CD4-positive, alpha-beta memory T cell (primary cell): ENCODE measurements at regions not wholly inside any gene's neighbourhood (a gene's known extent, or its start where the extent isn't known, plus 50 kb on each side); places are given as distances from the start of the nearest gene placed in this dataset.
A peak's percentile ranks its signal among the peaks of the same experiment; 100 is the strongest.

ENCODE experiments used
- CTCF ChIA-PET: fragments of 350-600 bp; sonication (Branson Sonifier 250); formaldehyde crosslinking; loops from one replicate; lab custom pipeline; 2021; ENCODE audit warnings: inconsistent platforms; ENCODE audit not compliant: partially characterized antibody; lab: Charles Lee
- POLR2A ChIA-PET: fragments of 350-600 bp; sonication (Branson Sonifier 250); formaldehyde crosslinking; loops from one replicate; lab custom pipeline; 2021; ENCODE audit not compliant: partially characterized antibody; lab: Charles Lee
- DNase-seq, 5 donors: peaks; one replicate each; pipeline versions ENCODE4 v3.0.0 to v3.0.0-alpha.2; 2020 to 2022; ENCODE audit warnings: mixed read lengths in 1 of 5
- H3K27ac ChIP-seq: one replicate; pipeline ENCODE4 v1.7.0; 2013; ENCODE audit warnings: low read depth, low read length
- H3K27me3 ChIP-seq: 2 replicates; pipeline ENCODE4 v1.7.0; 2013; ENCODE audit warnings: mild to moderate bottlenecking, low read length, moderate library complexity; ENCODE audit not compliant: insufficient read depth
- H3K36me3 ChIP-seq: 2 replicates; pipeline ENCODE4 v1.7.0; 2013; ENCODE audit warnings: mild to moderate bottlenecking, low read length, moderate library complexity; ENCODE audit not compliant: insufficient read depth
- H3K4me1 ChIP-seq: 2 replicates; pipeline ENCODE4 v1.7.0; 2013; ENCODE audit warnings: mild to moderate bottlenecking, low read length, moderate library complexity; ENCODE audit not compliant: insufficient read depth
- H3K4me3 ChIP-seq, 2 donors: one replicate each; pipeline ENCODE4 v1.7.0; 2013; ENCODE audit warnings: low read length in 2 of 2, mild to moderate bottlenecking in 1 of 2
- H3K9me3 ChIP-seq, 2 donors: one replicate each; pipeline ENCODE4 v1.7.0; 2013; ENCODE audit warnings: low read length in 2 of 2, control low read depth in 1 of 2; ENCODE audit not compliant: control insufficient read depth in 1 of 2
- H3K27ac Mint-ChIP-seq, 7 donors: one replicate each; pipeline ENCODE4 v1.8.0; 2020 to 2021; ENCODE audit warnings: mixed read lengths in 7 of 7, mild to moderate bottlenecking in 6 of 7, inconsistent platforms in 3 of 7, moderate library complexity in 3 of 7
- H3K27me3 Mint-ChIP-seq, 2 donors: one replicate each; pipeline ENCODE4 v1.8.0; 2020 to 2021; ENCODE audit warnings: mixed read lengths in 2 of 2
- H3K36me3 Mint-ChIP-seq, 2 donors: one replicate each; pipeline ENCODE4 v1.8.0; 2020 to 2021; ENCODE audit warnings: mixed read lengths in 2 of 2, inconsistent platforms in 1 of 2, mild to moderate bottlenecking in 1 of 2
- H3K4me1 Mint-ChIP-seq, 4 donors: one replicate each; pipeline ENCODE4 v1.8.0; 2020 to 2021; ENCODE audit warnings: mixed read lengths in 4 of 4, mild to moderate bottlenecking in 1 of 4
- H3K4me3 Mint-ChIP-seq, 8 donors: one replicate each; pipeline ENCODE4 v1.8.0; 2020 to 2021; ENCODE audit warnings: mixed read lengths in 8 of 8, mild to moderate bottlenecking in 7 of 8, moderate library complexity in 6 of 8, inconsistent platforms in 3 of 8
- H3K9me3 Mint-ChIP-seq, 8 donors: one replicate each; pipeline ENCODE4 v1.8.0; 2020 to 2021; ENCODE audit warnings: mixed read lengths in 8 of 8, mild to moderate bottlenecking in 5 of 8, inconsistent platforms in 3 of 8, moderate library complexity in 1 of 8
- intact Hi-C: fragments of 100-400 bp; cut with micrococcal nuclease; formaldehyde crosslinking; loops from one replicate; pipeline ENCODE4 v1.15.1; 2023

DNA sequence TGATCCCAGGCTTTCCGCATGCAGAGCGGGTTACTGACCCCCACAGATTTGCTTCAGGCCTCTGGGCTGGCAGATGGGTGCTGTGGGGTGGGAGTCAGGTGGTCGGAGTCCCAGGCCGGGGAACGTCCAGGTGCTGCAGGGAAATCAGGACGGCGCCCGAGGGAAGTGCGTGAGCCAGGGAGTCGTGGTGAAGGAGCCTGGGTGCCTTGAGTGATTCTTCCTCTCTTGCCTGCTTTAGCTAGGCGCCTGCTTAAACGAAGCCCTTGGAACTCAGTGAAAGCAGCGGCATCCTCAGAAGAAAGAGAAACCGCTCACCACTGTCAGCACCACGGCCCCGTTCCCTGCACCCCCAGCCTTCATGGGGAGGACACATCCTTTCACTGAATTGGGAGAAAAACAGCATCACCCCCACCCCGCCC is 455.6 kb downstream of the BRD1 start:
- intact Hi-C loops = no loop called here
- Mint-ChIP-seq H3K27me3 (peaks cover 4 to 10% of the 10 kb centered on the region in 2 donors), H3K27ac (no peak overlapping the region), H3K4me3 (no peak overlapping the region), H3K36me3 (no peaks in the 10 kb centered on the region), H3K9me3 (peaks cover 0 to 2% (median 0%) of the 10 kb centered on the region in 8 donors), H3K4me1 (no peaks in the 10 kb centered on the region)
- POLR2A ChIA-PET = no interaction called here
- no peak for DNase-seq
- H3K4me1 ChIP-seq = no peaks in the 10 kb centered on the region
- no peaks in the 10 kb centered on the region for H3K9me3 ChIP-seq
- H3K36me3 ChIP-seq = no peaks in the 10 kb centered on the region
- no peaks in the 10 kb centered on the region for H3K27me3 ChIP-seq
- no peak overlapping the region for H3K27ac ChIP-seq
- no peak overlapping the region for H3K4me3 ChIP-seq
- CTCF ChIA-PET = no interaction called here

DNA sequence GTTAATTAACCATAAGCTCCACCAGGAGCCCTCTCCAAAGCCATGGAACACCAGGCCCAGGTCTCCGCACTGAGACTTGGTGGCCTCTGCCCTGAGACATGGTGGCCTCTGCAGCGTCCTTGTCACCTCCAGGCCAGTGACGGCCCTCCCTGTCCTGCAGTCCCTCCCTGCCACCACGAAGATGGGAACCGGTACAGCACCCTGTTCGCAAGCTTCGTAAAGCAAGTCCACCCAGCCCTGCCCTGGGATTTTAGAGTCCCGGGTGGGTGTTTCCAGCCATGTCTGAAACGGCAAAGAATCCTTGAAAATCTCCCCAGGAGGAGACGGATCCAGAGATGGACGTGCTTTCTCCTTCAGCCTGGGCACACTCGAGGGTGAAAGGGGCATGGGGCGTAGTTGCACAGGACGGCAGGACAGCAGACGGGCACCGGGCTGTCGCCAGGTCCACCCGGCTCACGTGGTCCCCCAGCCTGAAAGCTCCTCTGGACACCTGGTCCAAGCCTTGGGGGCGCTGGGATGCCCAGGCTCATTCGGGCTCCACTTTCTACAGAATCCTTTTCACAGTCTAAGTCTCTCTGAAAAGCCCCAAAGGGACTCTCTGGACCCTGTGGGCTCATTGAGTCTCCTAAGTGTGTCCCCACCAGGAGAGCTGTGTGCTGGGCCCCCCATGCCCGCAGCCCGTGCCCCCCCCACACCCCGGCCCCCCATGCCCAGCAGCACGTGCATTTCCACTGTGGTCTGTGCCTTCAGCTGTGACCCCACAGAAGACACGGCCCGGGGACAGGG is 456.2 kb downstream of the BRD1 start:
- intact Hi-C loops = no loop called here
- Histone ChIP-seq H3K9me3 (no peaks in the 10 kb centered on the region), H3K27me3 (no peaks in the 10 kb centered on the region), H3K27ac (no peak overlapping the region), H3K4me1 (no peaks in the 10 kb centered on the region), H3K36me3 (no peaks in the 10 kb centered on the region), H3K4me3 (no peak overlapping the region)
- DNase-seq = no peak
- ChIA-PET POLR2A (no interaction called here), CTCF (no interaction called here)
- Mint-ChIP-seq H3K36me3 (no peaks in the 10 kb centered on the region), H3K9me3 (peaks cover 0 to 2% (median 0%) of the 10 kb centered on the region in 8 donors), H3K27ac (no peak overlapping the region), H3K27me3 (peaks cover 4 to 8% of the 10 kb centered on the region in 2 donors), H3K4me3 (no peak overlapping the region), H3K4me1 (no peaks in the 10 kb centered on the region)

DNA sequence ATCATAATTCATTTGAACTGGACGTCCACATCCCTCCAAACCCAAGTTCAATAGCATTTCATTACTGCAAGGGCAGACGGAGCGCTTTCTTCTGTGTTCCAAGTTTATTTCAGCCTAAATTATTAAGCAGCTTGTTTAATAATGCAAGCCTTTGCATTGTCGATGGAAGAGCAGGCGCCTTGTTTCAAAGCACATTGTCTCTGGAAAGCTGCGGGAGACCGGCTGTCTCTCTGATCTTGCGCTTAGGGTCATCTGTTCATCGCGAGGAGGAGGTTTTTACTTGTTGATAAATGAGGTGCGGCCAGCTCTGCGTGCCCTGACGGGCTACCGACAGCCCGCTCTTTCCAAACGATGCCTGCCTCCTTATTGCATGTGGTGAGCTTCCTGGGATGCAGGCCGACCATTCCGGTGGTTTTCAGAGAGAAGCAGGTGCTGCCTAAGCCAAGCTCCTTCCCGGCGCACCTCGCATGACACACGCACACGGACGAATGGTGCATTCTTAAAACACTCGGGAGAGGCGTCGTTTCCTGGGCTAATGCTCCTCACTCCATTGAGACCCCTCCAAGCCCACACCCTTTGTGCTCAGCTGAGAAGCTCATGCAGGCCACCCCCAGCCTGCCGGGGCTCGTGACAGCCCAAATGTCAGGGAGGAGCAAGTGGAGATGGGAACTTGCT is 456.9 kb downstream of the BRD1 start:
- H3K9me3 ChIP-seq = no peaks in the 10 kb centered on the region
- no peak overlapping the region for H3K4me3 Mint-ChIP-seq
- H3K27me3 ChIP-seq = no peaks in the 10 kb centered on the region
- intact Hi-C loops = no loop called here
- DNase-seq = no peak
- H3K27me3 Mint-ChIP-seq = peaks cover 4 to 6% of the 10 kb centered on the region in 2 donors
- no peaks in the 10 kb centered on the region for H3K36me3 ChIP-seq
- H3K36me3 Mint-ChIP-seq = no peaks in the 10 kb centered on the region
- H3K27ac Mint-ChIP-seq = no peak overlapping the region
- ChIA-PET POLR2A (no interaction called here), CTCF (no interaction called here)
- H3K4me3 ChIP-seq = no peak overlapping the region
- peaks cover 0 to 2% (median 0%) of the 10 kb centered on the region in 8 donors for H3K9me3 Mint-ChIP-seq
- H3K4me1 Mint-ChIP-seq = no peaks in the 10 kb centered on the region
- no peak overlapping the region for H3K27ac ChIP-seq
- no peaks in the 10 kb centered on the region for H3K4me1 ChIP-seq

DNA sequence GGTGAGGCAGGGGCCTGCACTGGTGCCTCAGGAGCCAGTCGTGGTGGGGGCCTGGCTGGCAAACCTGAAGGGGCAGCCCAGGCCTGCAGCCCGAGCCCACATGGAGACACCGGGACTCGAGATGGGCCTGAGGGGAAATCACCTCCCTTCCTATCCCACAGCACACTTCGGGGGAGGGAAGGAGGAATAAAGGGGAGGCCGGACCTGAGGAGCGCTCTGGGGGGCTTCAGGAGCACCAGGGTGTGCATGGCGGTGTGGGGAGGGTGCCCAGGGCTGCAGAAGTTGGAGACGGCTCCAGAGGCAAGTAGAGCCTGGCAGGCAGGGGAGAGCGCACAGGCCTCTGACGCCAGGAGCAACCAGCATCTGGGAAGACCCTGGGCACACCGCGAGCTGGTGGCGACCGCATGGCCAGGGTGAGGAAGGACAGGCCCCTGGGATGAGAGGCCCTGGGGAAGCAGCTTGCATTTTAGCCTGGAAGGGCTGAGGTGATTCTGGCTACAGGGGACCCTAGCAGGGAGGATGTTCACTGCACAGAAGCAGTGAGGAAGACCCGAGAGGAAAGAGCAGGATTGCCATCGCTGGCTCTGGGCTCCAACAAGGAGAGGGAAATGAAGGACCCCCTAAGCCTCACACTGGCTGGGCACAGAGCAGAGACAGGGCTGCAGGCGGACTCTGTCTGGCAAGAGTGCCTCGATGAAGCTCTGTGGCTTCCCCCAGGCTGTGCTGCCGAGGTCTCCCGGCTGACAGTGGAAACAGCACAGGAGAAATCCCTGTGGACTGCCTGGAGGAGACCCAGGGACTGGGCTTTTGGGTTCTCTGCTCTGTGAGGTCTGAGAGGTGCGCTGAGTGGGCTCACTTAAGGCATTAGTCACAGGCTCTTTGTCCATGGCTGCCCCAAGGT is 457.7 kb downstream of the BRD1 start:
- H3K27ac ChIP-seq = no peak overlapping the region
- ChIA-PET CTCF (no interaction called here), POLR2A (no interaction called here)
- no peak overlapping the region for H3K27ac Mint-ChIP-seq
- H3K4me3 Mint-ChIP-seq = no peak overlapping the region
- H3K9me3 Mint-ChIP-seq = peaks cover 0 to 2% (median 0%) of the 10 kb centered on the region in 8 donors
- H3K27me3 Mint-ChIP-seq = peaks cover 5 to 8% of the 10 kb centered on the region in 2 donors
- no peaks in the 10 kb centered on the region for H3K4me1 ChIP-seq
- DNase-seq = no peak
- no peaks in the 10 kb centered on the region for H3K9me3 ChIP-seq
- no peaks in the 10 kb centered on the region for H3K4me1 Mint-ChIP-seq
- no peaks in the 10 kb centered on the region for H3K36me3 Mint-ChIP-seq
- no peaks in the 10 kb centered on the region for H3K36me3 ChIP-seq
- no peak overlapping the region for H3K4me3 ChIP-seq
- no peaks in the 10 kb centered on the region for H3K27me3 ChIP-seq
- intact Hi-C loops = no loop called here

DNA sequence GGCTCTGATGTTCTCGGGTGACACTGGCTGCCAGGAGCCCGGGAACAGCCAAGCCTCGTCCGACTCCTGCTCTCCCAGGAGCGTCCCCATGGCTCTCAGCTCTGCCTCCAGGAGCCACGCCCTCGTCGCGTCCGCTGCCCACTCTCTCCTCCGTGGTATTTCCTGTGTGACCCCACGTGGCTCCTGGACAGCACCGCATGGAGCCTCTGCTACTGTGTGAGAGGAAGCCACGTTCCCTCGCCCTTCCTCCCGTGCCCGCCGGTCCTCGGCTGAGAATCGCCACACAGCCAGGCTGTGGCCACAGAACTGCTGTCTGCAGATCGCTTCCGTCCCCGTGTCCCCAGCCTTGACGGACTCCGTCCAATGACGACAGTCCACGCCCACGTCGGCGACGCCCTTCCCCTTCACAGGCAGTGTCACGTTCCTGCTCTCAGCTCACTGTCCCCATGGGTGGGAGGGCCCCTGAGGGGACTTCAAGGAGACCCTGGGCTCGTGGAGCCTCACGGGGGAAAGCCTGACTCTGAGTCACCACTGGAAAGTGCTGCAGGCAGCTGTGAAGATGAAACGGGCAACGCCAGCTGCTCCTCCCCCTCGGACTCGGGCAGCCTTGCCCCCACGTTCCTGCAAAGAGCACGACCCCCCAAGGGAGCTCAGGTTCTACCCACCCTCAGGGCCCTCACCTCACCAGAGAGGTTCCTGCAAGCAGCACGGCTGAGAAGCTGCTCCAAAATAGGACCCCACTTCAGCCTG is 458.5 kb downstream of the BRD1 start:
- peaks cover 5 to 6% of the 10 kb centered on the region in 2 donors for H3K27me3 Mint-ChIP-seq
- H3K36me3 Mint-ChIP-seq = no peaks in the 10 kb centered on the region
- no peaks in the 10 kb centered on the region for H3K4me1 Mint-ChIP-seq
- H3K27me3 ChIP-seq = no peaks in the 10 kb centered on the region
- peak overlapping the region in 1 of 8 donors; percentile 59 for H3K4me3 Mint-ChIP-seq
- no peak overlapping the region for H3K4me3 ChIP-seq
- H3K27ac ChIP-seq = no peak overlapping the region
- no peak for DNase-seq
- H3K9me3 Mint-ChIP-seq = no peaks in the 10 kb centered on the region
- intact Hi-C loops = no loop called here
- no peaks in the 10 kb centered on the region for H3K36me3 ChIP-seq
- H3K9me3 ChIP-seq = no peaks in the 10 kb centered on the region
- ChIA-PET POLR2A (no interaction called here), CTCF (no interaction called here)
- no peak overlapping the region for H3K27ac Mint-ChIP-seq
- H3K4me1 ChIP-seq = no peaks in the 10 kb centered on the region

DNA sequence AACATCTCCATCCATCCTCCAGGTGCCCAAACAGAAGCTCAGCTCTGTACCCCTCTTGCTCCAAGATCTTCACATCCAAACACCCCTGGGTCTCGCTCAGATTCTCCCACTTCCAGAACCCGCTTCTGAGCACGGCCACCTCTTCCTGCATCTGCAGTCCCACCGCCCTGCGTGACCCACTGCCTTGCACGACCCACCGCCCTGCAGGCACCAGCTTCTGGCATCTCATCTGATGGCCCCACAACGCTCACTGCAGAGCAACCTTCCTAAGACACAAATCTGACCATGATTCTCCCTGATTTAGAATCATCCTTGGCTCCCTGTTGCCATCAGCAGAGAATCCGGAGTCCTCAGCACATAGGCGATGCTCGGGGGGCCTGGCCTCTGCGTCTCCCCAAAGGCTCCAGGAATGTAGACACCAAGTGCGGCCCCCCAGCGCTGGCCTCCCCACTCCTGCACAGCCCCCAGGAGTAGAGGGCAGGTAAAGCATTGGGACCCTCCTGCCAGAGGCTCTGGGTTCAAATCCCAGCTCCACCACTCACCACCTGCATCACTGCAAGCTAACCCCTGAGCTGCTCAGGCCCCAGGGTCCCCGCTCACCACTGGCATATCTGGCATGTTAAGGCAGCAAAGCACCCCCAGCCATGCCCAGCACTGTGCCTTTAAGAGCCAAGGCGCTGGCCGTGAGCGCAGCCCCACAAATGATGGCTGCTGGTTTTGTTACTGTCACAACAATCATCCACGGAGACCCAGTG is 459.3 kb downstream of the BRD1 start:
- intact Hi-C loops = no loop called here

More for the DNA sequence above, 459.3 kb downstream of the BRD1 start:
- no peaks in the 10 kb centered on the region for H3K36me3 Mint-ChIP-seq
- peaks cover 6 to 7% of the 10 kb centered on the region in 2 donors for H3K27me3 Mint-ChIP-seq
- Histone ChIP-seq H3K4me3 (no peak overlapping the region), H3K36me3 (no peaks in the 10 kb centered on the region), H3K27ac (no peak overlapping the region), H3K9me3 (no peaks in the 10 kb centered on the region), H3K4me1 (no peaks in the 10 kb centered on the region), H3K27me3 (no peaks in the 10 kb centered on the region)
- no peaks in the 10 kb centered on the region for H3K4me1 Mint-ChIP-seq
- DNase-seq = no peak
- POLR2A ChIA-PET = no interaction called here
- CTCF ChIA-PET = no interaction called here
- H3K9me3 Mint-ChIP-seq = no peaks in the 10 kb centered on the region
- no peak overlapping the region for H3K27ac Mint-ChIP-seq
- H3K4me3 Mint-ChIP-seq = no peak overlapping the region
